Neural progenitor cell (in vitro differentiated cells): ENCODE measurements at regions not wholly inside any gene's neighbourhood (a gene's known extent, or its start where the extent isn't known, plus 50 kb on each side); places are given as distances from the start of the nearest gene placed in this dataset.

Experiments used
- DNase-seq: peaks from one replicate; pipeline ENCODE4 v3.0.0-alpha.2; 2016; ENCODE audit warnings: low spot score
- H2AFZ ChIP-seq: fragments of 200-600 bp; sonication (generic); replicated peaks from 2 replicates; pipeline ENCODE4 v1.6.1; 2016; ENCODE audit warnings: antibody characterized with exemption
- H3F3A ChIP-seq: fragments of 200-600 bp; sonication (generic); 2 replicates; pipeline ENCODE4 v1.6.1; 2016; ENCODE audit warnings: antibody characterized with exemption, low read depth
- H3K27ac ChIP-seq: fragments of 200-600 bp; sonication (generic); 2 replicates; pipeline ENCODE4 v1.5.1; 2016; ENCODE audit warnings: mild to moderate bottlenecking
- H3K27me3 ChIP-seq: fragments of 200-600 bp; sonication (generic); 2 replicates; pipeline ENCODE4 v1.6.1; 2016; ENCODE audit warnings: mild to moderate bottlenecking, moderate library complexity
- H3K36me3 ChIP-seq: fragments of 200-600 bp; sonication (generic); 2 replicates; pipeline ENCODE4 v1.5.1; 2016
- H3K4me1 ChIP-seq: fragments of 200-600 bp; sonication (generic); 2 replicates; pipeline ENCODE4 v1.6.1; 2016; ENCODE audit warnings: mixed run types
- H3K4me2 ChIP-seq: fragments of 200-600 bp; sonication (generic); 2 replicates; pipeline ENCODE4 v1.6.1; 2016
- H3K4me3 ChIP-seq: fragments of 200-600 bp; sonication (generic); 2 replicates; pipeline ENCODE4 v1.5.1; 2016
- H3K79me2 ChIP-seq: fragments of 200-600 bp; sonication (generic); 2 replicates; pipeline ENCODE4 v1.6.1; 2016; ENCODE audit warnings: low read depth
- H3K9ac ChIP-seq: fragments of 200-600 bp; sonication (generic); 2 replicates; pipeline ENCODE4 v1.6.1; 2016
- H3K9me3 ChIP-seq: fragments of 200-600 bp; sonication (generic); 2 replicates; pipeline ENCODE4 v1.5.1; 2016; ENCODE audit warnings: low read depth
- H4K20me1 ChIP-seq: fragments of 200-600 bp; sonication (generic); 2 replicates; pipeline ENCODE4 v1.6.1; 2016; ENCODE audit warnings: low read depth
- H3K27ac Mint-ChIP-seq: 3 replicates; pipeline ENCODE4 v1.8.0; 2021; ENCODE audit warnings: mixed read lengths
- H3K27me3 Mint-ChIP-seq: 2 replicates; pipeline ENCODE4 v1.8.0; 2022; ENCODE audit warnings: low read depth, mild to moderate bottlenecking, inconsistent platforms, moderate library complexity, mixed read lengths; ENCODE audit not compliant: insufficient read depth
- H3K36me3 Mint-ChIP-seq: 3 replicates; pipeline ENCODE4 v1.8.0; 2021; ENCODE audit warnings: mixed read lengths
- H3K4me1 Mint-ChIP-seq: 3 replicates; pipeline ENCODE4 v1.8.0; 2021; ENCODE audit warnings: mixed read lengths
- H3K4me3 Mint-ChIP-seq: 3 replicates; pipeline ENCODE4 v1.8.0; 2021; ENCODE audit warnings: mild to moderate bottlenecking, moderate library complexity, mixed read lengths
- H3K9me3 Mint-ChIP-seq: 3 replicates; pipeline ENCODE4 v1.8.0; 2020; ENCODE audit warnings: mixed read lengths
- CTCF ChIP-seq: fragments of 200-600 bp; sonication (generic); IDR thresholded peaks from 2 replicates; pipeline ENCODE4 v1.5.1; 2017; ENCODE audit warnings: antibody characterized with exemption, mild to moderate bottlenecking
- EZH2 ChIP-seq: fragments of 200-600 bp; sonication (generic); IDR thresholded peaks from 2 replicates; pipeline ENCODE4 v1.6.1; 2017; ENCODE audit warnings: antibody characterized with exemption, mild to moderate bottlenecking, moderate library complexity
- EZH2phosphoT487 ChIP-seq: fragments of 200-600 bp; sonication (generic); IDR thresholded peaks from 2 replicates; pipeline ENCODE4 v1.6.1; 2017; ENCODE audit warnings: antibody characterized with exemption

DNA sequence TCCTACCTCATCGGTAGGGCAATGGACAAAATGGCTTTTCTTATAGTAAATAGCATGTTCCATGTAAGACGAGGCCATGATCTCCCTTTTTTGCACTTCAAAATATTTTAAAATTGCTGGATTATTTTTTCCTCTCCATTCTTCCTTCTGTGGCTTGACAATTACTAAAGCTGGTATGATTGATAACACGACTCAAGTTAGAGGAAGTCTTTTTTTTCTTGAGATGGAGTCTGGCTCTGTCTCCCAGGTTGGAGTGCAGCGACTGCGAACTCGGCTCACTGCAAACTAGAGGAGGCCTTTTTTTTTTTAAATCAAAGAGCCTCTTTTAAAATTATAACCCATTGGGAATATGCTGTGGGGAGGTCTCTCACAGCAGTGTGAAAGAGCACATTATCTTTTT lies 124.5 kb upstream of the TBL1XR1 start:
- Mint-ChIP-seq H3K36me3 (peaks cover 3% of the 10 kb centered on the region), H3K4me3 (no peak overlapping the region), H3K4me1 (peaks cover 13% of the 10 kb centered on the region), H3K27ac (no peak overlapping the region), H3K9me3 (peaks cover 10% of the 10 kb centered on the region), H3K27me3 (peaks cover 3% of the 10 kb centered on the region)
- Histone ChIP-seq H4K20me1 (no peaks in the 10 kb centered on the region), H3K4me1 (peaks cover 10% of the 10 kb centered on the region), H3K27me3 (no peaks in the 10 kb centered on the region), H3K4me3 (no peak overlapping the region), H3K9me3 (no peaks in the 10 kb centered on the region), H3K79me2 (no peaks in the 10 kb centered on the region), H3K4me2 (no peak overlapping the region), H3K36me3 (no peaks in the 10 kb centered on the region), H3K9ac (no peak overlapping the region), H3K27ac (no peak overlapping the region), H3F3A (peaks cover 7% of the 10 kb centered on the region), H2AFZ (no peak overlapping the region)
- TF ChIP-seq CTCF (no peak), EZH2 (no peak), EZH2phosphoT487 (no peak)
- DNase-seq = no peak

DNA sequence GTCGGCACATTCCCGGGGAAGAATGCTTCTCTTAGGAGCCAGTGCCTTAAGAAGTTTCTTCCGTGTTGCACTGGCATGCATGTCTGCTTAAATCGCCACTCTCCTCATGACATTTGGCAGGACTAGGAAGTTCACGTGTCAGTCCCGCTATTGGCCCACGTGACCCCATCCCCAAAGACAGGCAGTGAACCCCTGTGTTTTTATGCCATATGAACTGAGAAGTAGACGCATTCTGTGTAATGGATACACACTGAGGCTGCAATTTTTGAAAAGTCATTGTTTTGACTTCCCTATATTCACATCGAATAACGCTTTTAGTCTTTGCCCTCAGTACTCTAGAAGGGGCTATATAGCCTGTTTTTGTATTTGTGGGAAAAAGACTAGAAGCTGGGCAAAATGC lies 125.6 kb upstream of the TBL1XR1 start:
- DNase-seq = no peak
- H3K36me3 ChIP-seq = no peaks in the 10 kb centered on the region
- TF ChIP-seq CTCF = no peak
- TF ChIP-seq EZH2phosphoT487 = no peak
- TF ChIP-seq EZH2 = no peak
- Mint-ChIP-seq H3K4me3 (no peak overlapping the region), H3K27me3 (peaks cover 3% of the 10 kb centered on the region), H3K27ac (no peak overlapping the region), H3K4me1 (peaks cover 13% of the 10 kb centered on the region), H3K9me3 (peaks cover 4% of the 10 kb centered on the region), H3K36me3 (no peaks in the 10 kb centered on the region)
- no peaks in the 10 kb centered on the region for H3K27me3 ChIP-seq
- no peaks in the 10 kb centered on the region for H3K79me2 ChIP-seq
- no peak overlapping the region for H3K9ac ChIP-seq
- no peaks in the 10 kb centered on the region for H3K9me3 ChIP-seq
- H3K27ac ChIP-seq = no peak overlapping the region
- no peaks in the 10 kb centered on the region for H4K20me1 ChIP-seq
- H3K4me3 ChIP-seq = no peak overlapping the region
- no peak overlapping the region for H2AFZ ChIP-seq
- no peak overlapping the region for H3K4me2 ChIP-seq
- peaks cover 10% of the 10 kb centered on the region for H3K4me1 ChIP-seq
- H3F3A ChIP-seq = peaks cover 7% of the 10 kb centered on the region

- H3K79me2 ChIP-seq = no peaks in the 10 kb centered on the region
- no peak overlapping the region for H3K27ac Mint-ChIP-seq
- H3K4me2 ChIP-seq = no peak overlapping the region
- H3K4me1 ChIP-seq = peaks cover 7% of the 10 kb centered on the region
- no peak overlapping the region for H3K27ac ChIP-seq
- H3K9me3 Mint-ChIP-seq = no peaks in the 10 kb centered on the region
- H3F3A ChIP-seq = peaks cover 7% of the 10 kb centered on the region
- H3K36me3 ChIP-seq = no peaks in the 10 kb centered on the region
- no peak for DNase-seq
- no peaks in the 10 kb centered on the region for H3K9me3 ChIP-seq
- H3K27me3 Mint-ChIP-seq = peaks cover 2% of the 10 kb centered on the region
- H2AFZ ChIP-seq = no peak overlapping the region
- H3K4me3 ChIP-seq = no peak overlapping the region
- no peaks in the 10 kb centered on the region for H4K20me1 ChIP-seq
- no peaks in the 10 kb centered on the region for H3K36me3 Mint-ChIP-seq
- H3K4me3 Mint-ChIP-seq = no peak overlapping the region
- no peak overlapping the region for H3K9ac ChIP-seq
- no peaks in the 10 kb centered on the region for H3K27me3 ChIP-seq
- peaks cover 8% of the 10 kb centered on the region for H3K4me1 Mint-ChIP-seq
- no peak for TF ChIP-seq CTCF
- no peak for TF ChIP-seq EZH2phosphoT487
- TF ChIP-seq EZH2 = no peak
Measured at GRCh38 chr3:177329854-177330253, 132.6 kb upstream of the TBL1XR1 start.

DNA sequence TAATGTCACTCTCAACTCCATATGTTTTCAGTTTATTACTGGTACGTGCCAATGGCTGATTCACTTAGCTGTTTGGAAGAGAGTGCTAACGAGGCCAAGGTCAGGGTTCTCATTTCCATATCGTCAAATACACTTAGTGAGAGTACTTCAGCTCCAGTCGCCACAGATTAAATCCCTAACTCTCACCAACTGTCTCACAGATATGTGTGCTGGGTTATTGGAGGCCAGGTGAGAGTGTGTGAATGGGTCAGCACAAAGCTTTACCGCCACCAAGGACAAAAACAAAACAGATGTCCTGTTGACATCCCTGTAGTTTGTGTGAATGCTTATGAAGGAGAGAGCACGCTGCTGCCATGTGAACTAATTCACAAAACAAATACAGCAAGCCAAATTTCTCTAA lies 133.5 kb upstream of the TBL1XR1 start:
- Histone ChIP-seq H3K27ac (no peak overlapping the region), H3K27me3 (no peaks in the 10 kb centered on the region), H3F3A (no peaks in the 10 kb centered on the region), H3K4me1 (no peaks in the 10 kb centered on the region), H3K36me3 (no peaks in the 10 kb centered on the region), H3K9me3 (no peaks in the 10 kb centered on the region), H4K20me1 (no peaks in the 10 kb centered on the region), H3K4me2 (no peak overlapping the region), H3K4me3 (no peak overlapping the region), H3K79me2 (no peaks in the 10 kb centered on the region), H3K9ac (no peak overlapping the region), H2AFZ (no peak overlapping the region)
- Mint-ChIP-seq H3K9me3 (no peaks in the 10 kb centered on the region), H3K36me3 (no peaks in the 10 kb centered on the region), H3K27me3 (peaks cover 2% of the 10 kb centered on the region), H3K27ac (no peak overlapping the region), H3K4me3 (no peak overlapping the region), H3K4me1 (peaks cover 6% of the 10 kb centered on the region)
- TF ChIP-seq EZH2 (no peak), EZH2phosphoT487 (no peak), CTCF (no peak)
- DNase-seq = no peak
